Stimulated activated CD4-positive, alpha-beta T cell treated with anti-CD3 and anti-CD28 coated beads, Interleukin-4, amount 100 ng/mL, for 48 hours (primary cell): ENCODE measurements at regions not wholly inside any gene's neighbourhood (a gene's known extent, or its start where the extent isn't known, plus 50 kb on each side); places are given as distances from the start of the nearest gene placed in this dataset.
"Not testable (repeated sequence)": the region's sequence is repeated elsewhere in the genome, so short reads cannot be mapped to it uniquely, and the experiment has no call there.

Experiments used
- DNase-seq, 2 donors: peaks; one replicate each; pipeline ENCODE4 v3.0.0-alpha.2; 2020; ENCODE audit warnings: low read depth in 2 of 2

GRCh38 chr16:85275533-85276249 is 163.4 kb upstream of the CIBAR2 start:
- DNase-seq, result peak; percentile 59 to 76

- no peak for DNase-seq
These were observed 164.0 kb upstream of the CIBAR2 start for GRCh38 chr16:85276258-85276657.

- no peak for DNase-seq
These were observed 164.4 kb upstream of the CIBAR2 start for GRCh38 chr16:85276721-85277120.

DNA sequence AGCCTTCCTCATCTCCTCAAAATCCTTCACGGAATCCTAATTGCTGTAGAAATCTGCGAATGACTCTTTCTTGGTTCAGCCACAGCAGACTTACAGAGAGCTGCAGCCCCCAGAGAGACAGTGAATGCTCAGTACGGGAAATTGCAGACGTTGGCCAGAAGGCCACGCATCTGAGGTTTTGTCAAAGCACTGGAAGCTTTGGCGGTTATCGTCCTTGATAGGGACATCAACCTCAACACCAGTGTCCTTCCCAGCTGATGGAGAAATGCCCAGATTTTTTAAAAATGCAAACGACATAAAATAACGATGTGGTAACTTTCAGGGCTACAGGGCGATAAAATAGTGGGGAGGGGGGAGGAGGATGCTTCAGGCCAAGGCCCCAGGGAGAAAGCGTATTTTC is 166.6 kb upstream of the CIBAR2 start:
- no peak for DNase-seq

DNA sequence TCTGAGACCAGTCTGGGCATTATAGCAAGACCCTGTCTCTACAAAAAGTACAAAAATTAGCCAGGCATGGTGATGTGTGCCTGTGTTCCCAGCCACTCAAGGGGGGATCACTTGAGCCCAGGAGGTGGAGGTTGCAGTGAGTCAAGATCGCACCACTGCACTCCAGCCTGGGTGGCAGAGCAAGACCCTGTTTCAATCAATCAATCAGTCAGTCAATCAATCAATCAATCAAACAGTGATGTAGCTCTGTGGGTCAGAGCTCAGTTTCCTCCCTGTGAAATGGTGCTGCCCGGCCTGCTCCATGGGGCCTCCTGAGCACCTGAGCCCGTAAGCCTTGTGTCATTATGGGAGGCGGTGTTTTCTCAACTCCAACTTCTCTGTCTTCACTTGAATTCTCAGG is 167.1 kb upstream of the CIBAR2 start:
- DNase-seq, result no peak

- DNase-seq, result no peak
These were observed 167.7 kb upstream of the CIBAR2 start for GRCh38 chr16:85279825-85280545.

DNA sequence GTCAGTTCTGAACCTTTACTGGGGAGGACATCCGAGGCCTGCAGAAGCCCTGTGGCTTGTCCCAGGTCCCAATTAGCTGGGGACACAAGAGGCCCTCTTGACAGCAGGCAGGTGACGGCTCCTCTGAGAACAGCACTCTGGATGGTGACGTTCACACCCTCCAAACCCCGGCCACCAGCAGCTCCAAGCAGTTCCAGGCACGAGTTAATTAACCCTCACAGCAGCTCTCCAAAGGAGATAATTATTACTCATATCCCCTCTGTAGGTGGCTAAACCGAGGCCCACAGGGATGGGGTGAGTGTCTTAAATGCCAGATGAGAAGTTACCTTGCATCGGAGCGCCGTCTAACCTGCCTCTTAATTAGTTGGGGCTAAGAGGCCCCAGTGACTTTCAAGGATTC is 168.9 kb upstream of the CIBAR2 start:
- no peak for DNase-seq

- no peak for DNase-seq
These were observed 170.6 kb upstream of the CIBAR2 start for GRCh38 chr16:85282842-85283241.

GRCh38 chr16:85283305-85284050 is 171.2 kb upstream of the CIBAR2 start:
- no peak for DNase-seq

GRCh38 chr16:85284141-85284817 is 172.0 kb upstream of the CIBAR2 start:
- DNase-seq, result no peak

DNA sequence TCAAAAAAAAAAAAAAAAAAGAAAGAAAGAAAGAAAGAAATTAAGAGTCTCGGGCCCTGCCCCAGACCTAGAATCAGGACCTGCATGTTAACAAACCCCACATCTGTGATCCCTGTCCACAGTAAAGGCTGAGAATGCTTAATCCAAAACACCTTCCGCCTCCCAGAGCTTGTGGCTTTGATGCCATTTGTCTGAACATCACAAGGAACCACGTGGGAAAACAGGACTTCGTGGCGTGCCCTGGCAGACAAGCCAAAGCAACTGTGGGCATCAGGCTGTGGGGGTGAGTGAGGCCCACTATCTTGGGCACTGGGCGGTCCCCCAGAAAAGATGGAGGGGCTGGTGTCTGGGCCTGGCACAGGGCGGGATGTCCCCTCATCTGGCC is 173.4 kb upstream of the CIBAR2 start:
- DNase-seq, result no peak

- DNase-seq, result no peak
These were observed 174.0 kb upstream of the CIBAR2 start for GRCh38 chr16:85286066-85286831.

- no peak for DNase-seq
These were observed 174.9 kb upstream of the CIBAR2 start for GRCh38 chr16:85286951-85287814.

- not testable (repeated sequence) for DNase-seq
These were observed 175.5 kb upstream of the CIBAR2 start for GRCh38 chr16:85287815-85288109.

DNA sequence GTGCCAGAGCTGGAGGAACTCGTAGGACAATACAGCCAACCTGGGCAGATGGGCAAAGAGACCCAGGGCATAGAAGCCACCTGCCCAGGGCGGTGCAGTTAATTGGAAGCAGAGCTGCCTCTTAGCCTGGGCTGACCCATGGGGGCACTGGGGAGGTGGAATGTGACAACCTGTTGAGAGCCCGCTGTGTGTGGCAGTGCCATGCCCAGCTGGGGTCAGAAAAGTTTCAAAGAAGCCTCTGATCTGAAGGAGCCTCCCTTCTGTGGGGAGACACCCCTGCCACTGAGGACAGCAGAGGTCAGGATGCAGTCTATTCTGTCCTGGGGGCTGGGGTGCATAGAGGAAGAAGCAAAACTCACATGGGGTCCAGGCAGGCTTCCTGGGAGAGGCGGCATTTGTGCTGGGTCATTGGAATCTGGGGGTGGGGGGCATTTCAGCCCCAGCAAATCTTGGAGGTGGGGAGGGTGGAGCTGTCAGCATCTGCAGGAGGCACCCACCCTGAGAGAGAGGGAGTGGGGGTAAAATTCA is 176.1 kb upstream of the CIBAR2 start:
- no peak for DNase-seq

DNA sequence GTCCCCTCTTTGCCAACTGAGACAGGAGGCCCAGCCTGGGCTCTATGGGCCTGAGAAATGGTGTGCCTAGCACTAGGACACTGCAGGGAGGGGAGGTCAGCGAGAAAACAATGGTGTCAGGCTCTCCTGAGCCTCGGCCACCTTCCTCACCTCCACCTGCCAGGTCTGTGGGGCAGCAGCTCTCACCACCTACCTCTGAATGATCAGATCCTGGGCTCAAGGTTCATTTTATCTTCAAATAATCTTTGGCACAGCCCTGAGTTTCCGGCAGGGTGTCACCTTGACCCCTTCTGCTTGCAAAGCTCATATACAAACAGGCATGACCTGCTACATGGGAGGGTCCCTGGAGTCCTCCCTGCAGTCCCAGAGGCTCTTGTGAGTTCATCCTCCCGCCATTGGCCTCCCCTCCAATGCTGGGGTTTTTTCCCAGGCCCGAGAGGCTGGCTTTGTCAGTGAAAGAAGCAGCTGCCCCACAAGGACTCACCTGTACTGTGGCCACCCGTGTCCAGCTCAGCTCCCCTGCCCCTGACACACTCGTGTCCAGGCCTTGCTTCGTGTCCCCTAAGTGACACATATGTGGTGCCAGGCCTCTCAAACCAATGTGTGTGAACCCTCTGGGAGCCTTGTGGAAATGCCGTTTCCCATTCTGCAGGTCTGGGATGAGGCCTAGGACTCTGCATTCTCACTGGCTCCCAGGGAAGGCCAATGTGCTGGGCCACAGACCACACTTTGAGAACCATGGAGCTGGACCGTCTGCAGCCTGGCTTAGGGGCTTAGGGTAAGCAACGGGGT is 176.8 kb upstream of the CIBAR2 start:
- no peak for DNase-seq

GRCh38 chr16:85289760-85290625 is 177.7 kb upstream of the CIBAR2 start:
- DNase-seq, result no peak

DNA sequence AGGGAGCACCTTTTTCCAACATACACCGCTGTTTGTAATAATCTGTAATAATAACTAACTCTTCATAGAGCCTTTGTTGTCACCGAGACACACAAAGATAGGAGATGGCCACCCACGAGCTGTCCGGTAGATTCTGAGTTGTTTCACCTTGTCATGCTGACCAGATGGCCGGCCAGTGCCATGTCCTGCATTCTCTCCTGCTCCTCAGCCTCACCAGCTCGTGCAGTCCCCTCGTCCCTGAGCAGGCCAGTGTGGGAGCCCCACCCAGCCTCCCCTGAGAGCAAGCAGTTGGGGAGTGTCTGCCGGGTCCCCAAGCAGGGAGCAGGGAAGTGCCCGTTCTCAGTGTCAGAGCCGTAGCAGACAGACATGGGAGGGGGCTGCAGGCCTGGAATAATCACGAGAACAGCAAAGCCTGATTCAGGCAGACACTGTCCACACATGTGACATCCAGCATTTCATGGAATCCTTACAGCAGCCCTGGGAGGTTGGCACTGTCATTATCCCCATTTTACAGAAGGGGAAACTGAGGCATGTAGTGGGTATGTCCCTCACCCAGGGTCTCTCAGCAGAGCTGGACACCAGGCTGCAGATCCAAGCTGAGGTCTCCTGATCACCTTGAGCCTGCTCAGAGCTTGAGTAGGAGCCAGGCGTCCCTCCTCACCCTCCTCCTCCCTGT is 178.5 kb upstream of the CIBAR2 start:
- no peak for DNase-seq
